OCI-LY3 (cell line): ENCODE measurements at regions not wholly inside any gene's neighbourhood (a gene's known extent, or its start where the extent isn't known, plus 50 kb on each side); places are given as distances from the start of the nearest gene placed in this dataset.

ENCODE experiments used
- EZH2phosphoT487 ChIP-seq: fragments of 200-600 bp; shearing (Covaris generic); IDR thresholded peaks from 2 replicates; pipeline ENCODE4 v1.6.1; 2018; ENCODE audit warnings: antibody characterized with exemption, mixed run types, low read depth
- TF ChIP-seq, protein P1 (sequence below): fragments of 200-600, 300-600 bp; sonication (generic); IDR thresholded peaks from 2 replicates; pipeline ENCODE4 v1.5.1; 2014; ENCODE audit warnings: antibody characterized with exemption, low read length, low read depth

DNA sequence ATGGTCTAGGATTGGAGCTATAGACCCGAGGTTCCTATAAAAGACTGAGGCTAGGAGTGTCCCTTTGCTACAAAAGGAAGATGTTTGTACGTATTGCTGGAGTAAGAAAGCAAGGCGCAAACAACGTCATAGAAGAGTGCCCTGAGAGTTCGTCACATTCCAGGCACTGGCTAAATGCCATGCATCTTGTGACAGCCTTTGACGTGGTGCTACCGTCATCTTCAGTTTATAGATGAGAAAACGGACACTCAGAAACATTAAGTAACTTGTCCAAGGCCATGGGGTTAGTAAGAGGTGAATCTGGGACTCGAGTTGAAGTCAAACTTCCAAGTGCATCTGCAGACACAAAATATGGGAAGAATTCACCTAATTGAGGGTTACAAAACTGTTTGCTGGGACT, 104.2 kb upstream of the SLC45A1 start:
- TF ChIP-seq, protein P1, sequence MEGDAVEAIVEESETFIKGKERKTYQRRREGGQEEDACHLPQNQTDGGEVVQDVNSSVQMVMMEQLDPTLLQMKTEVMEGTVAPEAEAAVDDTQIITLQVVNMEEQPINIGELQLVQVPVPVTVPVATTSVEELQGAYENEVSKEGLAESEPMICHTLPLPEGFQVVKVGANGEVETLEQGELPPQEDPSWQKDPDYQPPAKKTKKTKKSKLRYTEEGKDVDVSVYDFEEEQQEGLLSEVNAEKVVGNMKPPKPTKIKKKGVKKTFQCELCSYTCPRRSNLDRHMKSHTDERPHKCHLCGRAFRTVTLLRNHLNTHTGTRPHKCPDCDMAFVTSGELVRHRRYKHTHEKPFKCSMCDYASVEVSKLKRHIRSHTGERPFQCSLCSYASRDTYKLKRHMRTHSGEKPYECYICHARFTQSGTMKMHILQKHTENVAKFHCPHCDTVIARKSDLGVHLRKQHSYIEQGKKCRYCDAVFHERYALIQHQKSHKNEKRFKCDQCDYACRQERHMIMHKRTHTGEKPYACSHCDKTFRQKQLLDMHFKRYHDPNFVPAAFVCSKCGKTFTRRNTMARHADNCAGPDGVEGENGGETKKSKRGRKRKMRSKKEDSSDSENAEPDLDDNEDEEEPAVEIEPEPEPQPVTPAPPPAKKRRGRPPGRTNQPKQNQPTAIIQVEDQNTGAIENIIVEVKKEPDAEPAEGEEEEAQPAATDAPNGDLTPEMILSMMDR, result no peak
- TF ChIP-seq EZH2phosphoT487, result no peak
